NCI-H69 (cell line): ENCODE measurements at regions not wholly inside any gene's neighbourhood (a gene's known extent, or its start where the extent isn't known, plus 50 kb on each side); places are given as distances from the start of the nearest gene placed in this dataset.
"Not testable (repeated sequence)": the region's sequence is repeated elsewhere in the genome, so short reads cannot be mapped to it uniquely, and the experiment has no call there.

Experiments
- DNase-seq: peaks from one replicate; lab custom pipeline; 2025; lab: John Stamatoyannopoulos, UW

DNA sequence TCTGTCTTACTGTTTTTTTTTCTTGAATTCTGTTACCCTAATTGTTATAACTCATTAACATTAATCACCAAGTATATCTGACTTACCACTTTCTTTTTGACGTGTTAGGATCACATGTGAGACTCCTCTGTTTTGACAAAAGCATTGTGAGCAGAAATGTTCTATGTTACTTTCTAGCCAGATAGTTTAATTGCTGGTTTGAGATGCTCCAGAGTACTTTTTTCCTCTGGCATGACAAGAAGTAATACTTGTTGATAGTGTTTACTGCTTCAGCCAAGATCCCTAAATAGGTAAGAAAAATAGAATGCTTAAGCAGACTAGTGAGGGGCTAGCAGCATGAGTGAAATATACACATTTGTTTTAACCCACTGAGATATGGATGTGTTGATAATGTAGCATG is 303.9 kb upstream of the PABPC4L start:
- DNase-seq, result no peak

GRCh38 chr4:134501973-134502643 is 300.5 kb upstream of the PABPC4L start:
- DNase-seq, result no peak

DNA sequence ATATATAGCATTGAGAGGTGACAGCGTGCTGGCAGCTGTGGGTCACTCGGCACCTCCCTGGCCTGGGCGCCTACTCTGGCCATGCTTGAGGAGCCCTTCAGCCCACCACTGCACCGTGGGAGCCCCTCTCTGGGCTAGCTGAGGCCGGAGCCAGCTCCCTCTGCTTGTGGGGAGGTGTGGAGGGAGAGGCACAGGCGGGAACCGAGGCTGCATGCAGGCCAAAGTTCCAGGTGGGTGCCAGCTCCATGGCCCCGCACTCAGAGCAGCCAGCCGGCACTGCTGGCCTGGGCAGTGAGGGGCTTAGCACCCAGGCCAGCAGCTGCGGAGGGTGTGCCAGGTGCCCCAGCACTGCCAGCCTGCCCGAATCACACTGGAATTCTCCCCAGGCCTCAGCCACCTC is 299.9 kb upstream of the PABPC4L start:
- DNase-seq, result not testable (repeated sequence)

- DNase-seq, result no peak
These were observed 297.5 kb upstream of the PABPC4L start for GRCh38 chr4:134499074-134499473.

DNA sequence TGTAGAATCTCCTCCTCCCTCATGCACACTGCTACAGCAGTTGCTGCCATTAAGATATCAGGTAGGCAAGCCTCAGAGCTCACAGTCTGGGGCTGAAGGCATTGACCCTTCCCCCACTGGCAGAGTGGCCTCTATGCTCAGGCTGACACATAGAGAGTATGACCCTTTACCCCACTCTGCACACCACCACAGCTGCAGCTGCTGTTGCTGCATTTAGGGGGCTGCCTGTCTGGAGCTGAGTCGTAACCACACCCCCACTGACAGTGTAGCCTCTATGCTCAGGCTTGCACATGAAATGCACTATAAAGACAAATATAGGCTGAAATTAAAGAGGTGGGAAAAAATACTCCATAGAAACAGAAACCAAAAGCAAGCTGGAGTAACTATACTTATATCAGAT is 289.3 kb upstream of the PABPC4L start:
- no peak for DNase-seq

GRCh38 chr4:134483514-134483913 is 281.9 kb upstream of the PABPC4L start:
- not testable (repeated sequence) for DNase-seq

- DNase-seq, result no peak
These were observed 270.0 kb upstream of the PABPC4L start for GRCh38 chr4:134471569-134471968.

GRCh38 chr4:134470544-134470943 is 269.0 kb upstream of the PABPC4L start:
- DNase-seq, result peak; percentile 53

- DNase-seq, result peak; percentile 45
These were observed 263.8 kb upstream of the PABPC4L start for GRCh38 chr4:134465417-134465816.

- DNase-seq, result peak; percentile 1
These were observed 262.2 kb upstream of the PABPC4L start for GRCh38 chr4:134463771-134464170.

DNA sequence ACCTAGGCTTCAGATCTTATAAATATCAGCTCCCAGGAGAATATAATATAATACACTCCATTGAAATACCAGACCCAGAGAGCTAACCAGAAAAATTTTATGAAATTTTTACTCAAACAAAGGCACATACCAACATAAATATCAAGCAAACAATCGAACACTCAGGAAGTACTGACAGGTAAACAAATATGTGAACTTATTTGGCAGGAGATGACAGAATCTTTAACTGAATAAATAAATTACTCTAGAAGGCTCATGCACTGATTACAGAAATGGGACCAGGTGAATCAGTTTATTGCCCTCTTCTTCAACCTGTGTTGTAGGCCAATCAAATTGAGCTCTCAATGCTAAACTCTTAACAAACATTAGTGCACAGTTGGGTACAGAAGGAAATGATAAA is 225.2 kb upstream of the PABPC4L start:
- DNase-seq, result no peak

GRCh38 chr4:134425756-134426155 is 224.2 kb upstream of the PABPC4L start:
- DNase-seq, result peak; percentile 6

GRCh38 chr4:134422776-134423175 is 221.2 kb upstream of the PABPC4L start:
- peak; percentile 70 for DNase-seq

DNA sequence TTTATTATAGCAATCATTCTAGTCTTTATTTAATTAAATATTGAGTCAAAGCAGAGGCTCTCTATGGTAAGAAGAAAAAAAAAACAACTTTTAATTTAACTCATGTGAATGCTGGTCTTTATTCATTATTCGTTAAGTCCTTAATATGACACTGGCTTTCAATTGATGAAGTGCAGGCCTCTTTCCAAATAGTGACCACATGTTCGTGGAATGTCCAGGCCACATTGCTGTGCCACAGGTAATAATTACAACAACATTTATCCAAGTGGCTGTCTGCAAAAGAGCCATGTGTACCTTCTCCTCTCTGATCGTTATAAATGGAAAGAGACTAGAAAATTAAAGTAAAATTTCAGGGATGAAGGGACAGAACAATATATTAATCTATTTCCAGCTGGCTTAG is 220.1 kb upstream of the PABPC4L start:
- peak; percentile 15 for DNase-seq

GRCh38 chr4:134408897-134409296 is 207.3 kb upstream of the PABPC4L start:
- peak; percentile 65 for DNase-seq

GRCh38 chr4:134401798-134402197 is 200.2 kb upstream of the PABPC4L start:
- no peak for DNase-seq

DNA sequence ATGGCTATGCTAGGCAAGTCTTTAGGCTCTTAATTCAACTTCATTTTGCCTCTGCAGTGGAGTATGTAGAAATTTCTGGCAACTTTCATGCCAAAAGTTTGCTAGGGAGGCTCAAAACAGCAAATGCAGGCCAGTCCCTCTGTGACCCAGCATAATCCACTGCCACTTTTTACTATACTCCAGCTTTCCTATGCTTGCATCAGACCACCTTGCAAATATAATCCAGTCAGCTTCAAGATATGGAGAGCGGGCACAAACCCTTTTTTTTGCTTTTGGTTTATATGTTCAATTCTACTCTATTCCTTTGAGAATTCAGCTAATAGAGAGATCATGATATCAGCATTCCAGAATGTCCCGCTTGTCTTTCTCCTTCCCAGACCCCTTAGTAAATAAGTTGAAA is 192.0 kb upstream of the PABPC4L start:
- DNase-seq, result no peak

GRCh38 chr4:134390319-134390718 is 188.7 kb upstream of the PABPC4L start:
- no peak for DNase-seq

DNA sequence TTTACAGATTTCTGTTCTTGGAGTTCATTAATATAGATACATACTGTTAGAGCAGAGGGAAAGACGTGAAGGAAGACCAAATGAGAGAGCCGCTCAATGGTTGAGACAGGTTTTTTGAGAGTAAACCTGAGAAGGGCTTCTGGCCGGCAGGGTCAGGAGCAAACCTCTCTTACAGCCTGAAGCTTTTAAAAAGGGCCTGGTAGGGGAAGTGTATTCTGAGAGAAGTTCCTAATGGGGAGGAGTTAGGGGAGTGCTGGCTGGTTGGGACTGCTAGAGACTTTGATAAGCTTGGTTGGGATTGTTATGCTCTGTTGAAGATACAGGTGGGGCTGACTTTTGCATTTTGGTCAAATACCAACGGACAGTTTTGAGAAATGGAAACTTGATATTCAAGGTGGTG is 186.8 kb upstream of the PABPC4L start:
- no peak for DNase-seq

DNA sequence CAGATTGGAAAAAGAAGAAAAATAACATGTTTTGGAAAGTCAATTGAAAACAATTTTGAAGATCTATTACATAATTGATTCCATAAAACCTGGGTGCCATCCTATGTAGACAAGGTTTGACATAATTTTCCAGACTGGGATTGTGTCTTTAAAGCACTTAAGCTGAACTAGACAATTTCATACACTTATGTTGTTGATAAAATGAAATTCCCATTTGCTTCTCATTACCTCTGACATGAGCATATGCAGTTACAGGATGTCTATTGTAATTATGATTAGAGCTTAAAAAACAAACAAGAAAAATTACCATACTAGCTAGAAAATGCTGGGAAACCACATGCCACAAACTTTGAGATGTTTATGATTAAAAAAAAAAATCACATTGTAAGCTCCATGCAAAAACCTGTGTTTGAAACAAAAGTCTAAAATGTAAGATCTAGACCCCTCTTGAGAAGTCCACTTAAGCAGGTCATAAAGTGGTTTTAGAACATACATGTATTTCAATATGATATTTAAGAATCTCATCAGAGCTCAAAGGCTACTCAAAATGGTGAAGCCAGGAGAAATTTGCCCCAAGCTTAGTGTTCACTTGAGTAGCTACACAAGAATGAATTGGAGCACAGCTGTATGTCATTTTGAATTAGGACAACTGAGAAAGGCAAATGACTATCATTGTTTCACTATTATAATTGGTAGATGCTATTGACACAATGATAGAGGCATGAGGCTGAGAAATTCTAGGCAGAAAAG is 181.1 kb upstream of the PABPC4L start:
- DNase-seq, result no peak

- DNase-seq, result no peak
These were observed 174.2 kb upstream of the PABPC4L start for GRCh38 chr4:134375775-134376174.

DNA sequence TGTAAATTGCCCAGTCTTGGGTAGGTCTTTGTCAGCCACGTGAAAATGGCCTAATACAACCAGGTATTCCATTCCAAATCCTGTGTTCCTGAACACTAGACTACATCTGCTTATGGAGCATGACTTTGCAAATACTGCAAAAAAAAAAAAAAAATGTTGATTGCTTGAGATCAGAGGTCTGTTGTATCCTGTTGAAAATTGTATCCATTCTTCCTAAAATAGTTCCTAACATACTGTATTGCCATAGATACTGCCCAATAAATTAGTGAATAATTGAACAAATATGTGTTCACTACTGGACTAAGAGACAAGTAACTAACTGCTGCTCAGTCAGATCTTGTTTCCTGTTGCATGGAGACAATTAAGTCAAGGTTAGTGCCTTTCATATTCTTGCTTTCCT is 164.3 kb upstream of the PABPC4L start:
- no peak for DNase-seq

DNA sequence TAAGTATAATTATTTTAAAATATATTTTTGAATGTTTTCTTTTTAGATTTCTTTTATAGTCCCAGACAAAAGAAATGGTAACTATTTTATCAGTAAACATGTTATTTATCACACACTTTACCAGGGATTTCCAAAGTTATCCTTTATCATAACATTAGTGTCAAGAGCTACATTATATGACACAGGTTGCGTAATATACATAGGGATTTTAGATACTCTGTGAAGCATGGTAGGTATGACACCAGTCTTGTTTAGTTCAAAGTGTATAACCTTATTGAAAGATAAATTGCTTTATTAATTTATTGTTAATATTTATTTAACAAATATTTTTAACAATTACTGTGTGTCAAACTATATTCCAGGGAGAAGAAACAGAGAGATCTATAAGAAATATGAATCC is 163.3 kb upstream of the PABPC4L start:
- DNase-seq, result no peak

DNA sequence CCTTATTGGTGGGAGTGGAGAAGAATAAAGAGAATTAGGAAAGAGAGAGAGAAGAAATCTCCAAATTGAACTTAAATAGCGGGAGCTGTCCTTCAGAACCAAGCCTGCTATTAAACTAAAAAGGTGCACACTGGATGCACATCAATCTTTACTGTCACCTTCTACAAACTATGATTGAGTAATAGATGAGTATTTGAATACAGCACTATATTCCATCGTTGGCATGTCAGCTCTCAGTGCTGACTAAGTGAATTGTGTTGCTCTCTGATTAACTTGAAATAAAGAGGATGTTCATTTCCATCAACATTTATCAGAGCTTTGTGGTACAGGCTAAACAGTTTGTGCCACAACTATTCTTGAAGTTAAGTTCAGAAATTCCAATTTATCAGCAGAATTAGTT is 143.7 kb upstream of the PABPC4L start:
- DNase-seq, result no peak
